CD14-positive monocyte (primary cell): ENCODE measurements at regions not wholly inside any gene's neighbourhood (a gene's known extent, or its start where the extent isn't known, plus 50 kb on each side); places are given as distances from the start of the nearest gene placed in this dataset. TPM values are rescaled to one million over a fixed set of nuclear protein-coding genes. Genes with fewer than 3 reads are reported as not detected.

Source experiments
- DNase-seq, 3 donors: peaks; one replicate each; pipeline ENCODE4 v3.0.0-alpha.2; 2011 to 2022
- H2AFZ ChIP-seq: 2 replicates; pipeline ENCODE4 v1.6.0; 2012; ENCODE audit warnings: mild to moderate bottlenecking, low read depth, low read length, inconsistent platforms; ENCODE audit not compliant: insufficient read depth, poor library complexity, severe bottlenecking
- H3K27ac ChIP-seq, 2 donors: 1 replicate in 1 of 2; 2 replicates in 1 of 2; pipeline ENCODE4 v1.5.1; 2012 to 2013; ENCODE audit warnings: low read length in 2 of 2, control low read depth in 1 of 2, inconsistent platforms in 1 of 2, low read depth in 1 of 2, mild to moderate bottlenecking in 1 of 2
- H3K27me3 ChIP-seq, 2 donors: one replicate each; pipeline versions ENCODE4 v1.6.0 to v1.6.1; 2011 to 2013; ENCODE audit warnings: low read length in 2 of 2; ENCODE audit not compliant: control insufficient read depth in 2 of 2, insufficient read depth in 2 of 2
- H3K36me3 ChIP-seq, 2 donors: replicated peaks in 1 of 2; 1 replicate in 1 of 2; 2 replicates in 1 of 2; pipeline versions ENCODE4 v1.5.1 to v1.6.1; 2012 to 2013; ENCODE audit warnings: low read length in 2 of 2, control low read depth in 1 of 2, inconsistent platforms in 1 of 2, mild to moderate bottlenecking in 1 of 2; ENCODE audit not compliant: insufficient read depth in 2 of 2, control insufficient read depth in 1 of 2
- H3K4me1 ChIP-seq, 2 donors: 1 replicate in 1 of 2; 2 replicates in 1 of 2; pipeline versions ENCODE4 v1.5.1 to v1.6.1; 2012 to 2013; ENCODE audit warnings: low read length in 2 of 2, control low read depth in 1 of 2, inconsistent platforms in 1 of 2, mild to moderate bottlenecking in 1 of 2, moderate library complexity in 1 of 2; ENCODE audit not compliant: insufficient read depth in 2 of 2, control insufficient read depth in 1 of 2
- H3K4me2 ChIP-seq: replicated peaks from 2 replicates; pipeline ENCODE3; 2012; ENCODE audit warnings: low read length, moderate library complexity, mild to moderate bottlenecking; ENCODE audit not compliant: poor library complexity, severe bottlenecking; ENCODE audit errors: extremely low read depth
- H3K4me3 ChIP-seq, 3 experiments: fragments of 200-600 bp in 1 of 3; sonication (generic) in 1 of 3; replicated peaks in 1 of 3; 1 replicate in 2 of 3; 2 replicates in 1 of 3; pipeline ENCODE4 v1.5.1; 2011 to 2013; ENCODE audit warnings: low read length in 3 of 3, mild to moderate bottlenecking in 3 of 3, control low read depth in 2 of 3, low read depth in 2 of 3, inconsistent platforms in 1 of 3, moderate library complexity in 1 of 3
- H3K79me2 ChIP-seq: 2 replicates; pipeline ENCODE4 v1.6.0; 2012; ENCODE audit warnings: mild to moderate bottlenecking, control low read depth, inconsistent platforms, low read length, moderate library complexity; ENCODE audit not compliant: insufficient read depth
- H3K9ac ChIP-seq: 2 replicates; pipeline ENCODE4 v1.6.0; 2017; ENCODE audit warnings: low read length, mild to moderate bottlenecking; ENCODE audit not compliant: insufficient read depth, poor library complexity, severe bottlenecking
- H3K9me3 ChIP-seq, 2 donors: replicated peaks in 1 of 2; 1 replicate in 1 of 2; 2 replicates in 1 of 2; pipeline versions ENCODE4 v1.5.1 to v1.6.1; 2012 to 2013; ENCODE audit warnings: low read length in 2 of 2, control low read depth in 1 of 2; ENCODE audit not compliant: control insufficient read depth in 1 of 2, insufficient read depth in 1 of 2
- H4K20me1 ChIP-seq: 2 replicates; pipeline ENCODE4 v1.6.0; 2012; ENCODE audit warnings: mild to moderate bottlenecking, low read length, control low read depth, moderate library complexity; ENCODE audit not compliant: insufficient read depth
- H3K27ac Mint-ChIP-seq, 7 donors: one replicate each; pipeline ENCODE4 v1.8.0; 2020; ENCODE audit warnings: mild to moderate bottlenecking in 7 of 7, mixed read lengths in 7 of 7, moderate library complexity in 6 of 7, inconsistent platforms in 2 of 7
- H3K27me3 Mint-ChIP-seq, 3 donors: one replicate each; pipeline ENCODE4 v1.8.0; 2021 to 2022; ENCODE audit warnings: low read depth in 3 of 3, mild to moderate bottlenecking in 3 of 3, mixed read lengths in 3 of 3, moderate library complexity in 3 of 3, inconsistent platforms in 1 of 3
- H3K36me3 Mint-ChIP-seq, 2 donors: one replicate each; pipeline ENCODE4 v1.8.0; 2020; ENCODE audit warnings: mixed read lengths in 2 of 2, inconsistent platforms in 1 of 2, mild to moderate bottlenecking in 1 of 2
- H3K4me1 Mint-ChIP-seq: one replicate; pipeline ENCODE4 v1.8.0; 2020; ENCODE audit warnings: mild to moderate bottlenecking, mixed read lengths
- H3K4me3 Mint-ChIP-seq, 2 donors: one replicate each; pipeline ENCODE4 v1.8.0; 2020; ENCODE audit warnings: mild to moderate bottlenecking in 2 of 2, mixed read lengths in 2 of 2, moderate library complexity in 1 of 2
- H3K9me3 Mint-ChIP-seq, 7 donors: one replicate each; pipeline ENCODE4 v1.8.0; 2020 to 2022; ENCODE audit warnings: mixed read lengths in 7 of 7, mild to moderate bottlenecking in 6 of 7, moderate library complexity in 6 of 7, inconsistent platforms in 2 of 7
- WGBS: methylation state at CpG from one replicate; pipeline ENCODE4 v1.1.5; 2013; ENCODE audit warnings: missing lambda C conversion rate; ENCODE audit not compliant: insufficient coverage; 5-methylcytosine and 5-hydroxymethylcytosine counted together
- intact Hi-C, 2 donors: fragments of 100-400 bp; cut with micrococcal nuclease; formaldehyde crosslinking; loops; one replicate each; pipeline versions ENCODE4 v1.15.0 to v1.15.1; 2023
- small RNA-seq: library from RNA; depleted of rRNA; stranded (forward); fragments of <200 nt; gene quantifications from one replicate; pipeline ENCODE3, GENCODE V24; 2012; ENCODE audit warnings: low read depth; ENCODE audit not compliant: insufficient read length
- TF ChIP-seq, protein P1 (sequence below): fragments of 200-600 bp; IDR thresholded peaks from one replicate; pipeline ENCODE4 v1.8.0; 2022; ENCODE audit warnings: antibody characterized with exemption, mild to moderate bottlenecking

DNA sequence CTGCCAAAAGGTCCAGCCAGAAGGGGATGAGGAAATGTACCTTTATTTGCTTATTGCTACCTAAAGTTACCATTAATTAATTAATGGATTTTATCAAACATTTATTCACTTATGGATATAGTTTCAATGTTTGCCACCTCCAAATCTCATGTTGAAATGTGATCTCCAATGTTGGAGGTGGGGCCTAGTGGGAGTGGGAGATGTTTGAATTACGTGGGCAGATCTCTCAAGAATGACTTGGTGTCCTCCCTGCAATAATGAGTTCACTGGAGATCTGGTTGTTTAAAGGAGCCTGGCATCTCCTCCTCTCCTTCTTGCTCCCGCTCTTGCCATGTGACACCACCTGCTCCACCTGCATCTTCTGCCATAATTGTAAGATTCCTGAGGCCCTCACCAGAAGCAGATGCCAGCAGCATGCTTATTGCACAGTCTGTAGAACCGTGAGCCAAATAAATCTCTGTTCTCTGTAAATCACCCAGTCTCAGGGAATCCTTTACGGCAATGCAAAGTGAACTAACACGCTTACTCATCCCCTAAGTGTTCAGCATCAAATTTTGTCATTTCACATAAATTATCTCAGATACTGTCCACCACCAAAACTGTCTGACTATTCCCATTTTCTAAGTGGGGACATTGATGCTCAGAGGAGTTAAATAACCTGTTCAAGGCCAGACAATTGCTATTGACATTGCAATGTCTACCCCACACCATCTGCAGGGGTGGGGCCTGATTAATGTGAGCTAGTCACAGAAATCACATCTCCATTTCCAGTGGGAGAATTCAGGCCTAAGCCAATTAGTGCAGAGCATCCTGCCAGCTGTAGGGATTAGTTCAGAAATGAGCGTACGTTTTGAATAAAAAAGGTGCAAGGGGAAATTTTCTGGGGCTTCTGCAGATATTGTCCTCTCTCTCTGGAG, 51.6 kb upstream of the SYN3 start:
- peaks cover 5% of the 10 kb centered on the region for H3K4me1 Mint-ChIP-seq
- H3K4me3 Mint-ChIP-seq, result no peak overlapping the region
- peaks cover 3 to 5% (median 3%) of the 10 kb centered on the region in 3 donors for H3K27me3 Mint-ChIP-seq
- Histone ChIP-seq H3K9ac (no peak overlapping the region), H3K27ac (no peak overlapping the region), H2AFZ (no peak overlapping the region), H3K36me3 (no peaks in the 10 kb centered on the region), H3K9me3 (no peaks in the 10 kb centered on the region), H4K20me1 (no peaks in the 10 kb centered on the region), H3K79me2 (no peaks in the 10 kb centered on the region), H3K27me3 (no peaks in the 10 kb centered on the region), H3K4me2 (no peak overlapping the region), H3K4me1 (no peaks in the 10 kb centered on the region), H3K4me3 (no peak overlapping the region)
- H3K9me3 Mint-ChIP-seq, result peaks cover 0 to 2% (median 0%) of the 10 kb centered on the region in 7 donors
- H3K36me3 Mint-ChIP-seq, result no peaks in the 10 kb centered on the region
- no peak for DNase-seq
- no peak overlapping the region for H3K27ac Mint-ChIP-seq
- TF ChIP-seq, protein P1, sequence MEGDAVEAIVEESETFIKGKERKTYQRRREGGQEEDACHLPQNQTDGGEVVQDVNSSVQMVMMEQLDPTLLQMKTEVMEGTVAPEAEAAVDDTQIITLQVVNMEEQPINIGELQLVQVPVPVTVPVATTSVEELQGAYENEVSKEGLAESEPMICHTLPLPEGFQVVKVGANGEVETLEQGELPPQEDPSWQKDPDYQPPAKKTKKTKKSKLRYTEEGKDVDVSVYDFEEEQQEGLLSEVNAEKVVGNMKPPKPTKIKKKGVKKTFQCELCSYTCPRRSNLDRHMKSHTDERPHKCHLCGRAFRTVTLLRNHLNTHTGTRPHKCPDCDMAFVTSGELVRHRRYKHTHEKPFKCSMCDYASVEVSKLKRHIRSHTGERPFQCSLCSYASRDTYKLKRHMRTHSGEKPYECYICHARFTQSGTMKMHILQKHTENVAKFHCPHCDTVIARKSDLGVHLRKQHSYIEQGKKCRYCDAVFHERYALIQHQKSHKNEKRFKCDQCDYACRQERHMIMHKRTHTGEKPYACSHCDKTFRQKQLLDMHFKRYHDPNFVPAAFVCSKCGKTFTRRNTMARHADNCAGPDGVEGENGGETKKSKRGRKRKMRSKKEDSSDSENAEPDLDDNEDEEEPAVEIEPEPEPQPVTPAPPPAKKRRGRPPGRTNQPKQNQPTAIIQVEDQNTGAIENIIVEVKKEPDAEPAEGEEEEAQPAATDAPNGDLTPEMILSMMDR, result no peak
- intact Hi-C loops, result no loop called here
- WGBS, result 94% methylated on average over 5 of the region's 7 CpGs

DNA sequence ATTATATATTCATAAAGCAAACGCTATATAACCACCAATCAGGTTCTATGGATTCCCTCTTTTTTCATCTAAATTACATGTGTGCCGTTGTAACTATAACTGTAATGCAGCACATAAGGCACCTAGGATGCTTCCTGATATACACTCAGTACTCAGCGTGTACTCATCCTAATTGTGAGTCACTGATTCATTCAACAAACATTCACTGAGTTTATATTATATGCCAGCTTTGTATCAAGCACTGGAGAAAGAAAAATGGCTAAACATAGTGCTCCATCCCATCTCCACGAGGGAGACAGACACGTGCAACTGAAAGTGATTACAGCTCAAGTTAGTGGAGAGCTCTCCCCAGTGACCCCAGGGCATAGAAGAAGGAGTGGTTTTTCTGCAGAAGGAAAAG, 49.9 kb upstream of the SYN3 start:
- TF ChIP-seq, protein P1, result no peak
- no peak for DNase-seq
- no peak overlapping the region for H3K27ac ChIP-seq
- H3K9me3 Mint-ChIP-seq, result peaks cover 0 to 8% (median 3%) of the 10 kb centered on the region in 7 donors
- H3K36me3 Mint-ChIP-seq, result no peaks in the 10 kb centered on the region
- intact Hi-C loops, result no loop called here
- peaks cover 5% of the 10 kb centered on the region for H3K4me1 Mint-ChIP-seq
- H3K9me3 ChIP-seq, result no peaks in the 10 kb centered on the region
- no peak overlapping the region for H3K4me3 ChIP-seq
- no peak overlapping the region for H3K4me3 Mint-ChIP-seq
- no peaks in the 10 kb centered on the region for H3K27me3 ChIP-seq
- H3K9ac ChIP-seq, result no peak overlapping the region
- H3K79me2 ChIP-seq, result no peaks in the 10 kb centered on the region
- H3K36me3 ChIP-seq, result no peaks in the 10 kb centered on the region
- H4K20me1 ChIP-seq, result no peaks in the 10 kb centered on the region
- no peak overlapping the region for H3K4me2 ChIP-seq
- H3K4me1 ChIP-seq, result no peaks in the 10 kb centered on the region
- 70% methylated on average over 3 of the region's 5 CpGs for WGBS
- no peak overlapping the region for H3K27ac Mint-ChIP-seq
- H2AFZ ChIP-seq, result no peak overlapping the region
- peaks cover 3 to 5% (median 4%) of the 10 kb centered on the region in 3 donors for H3K27me3 Mint-ChIP-seq

Small RNA genes lying in the stretch of these regions (small RNA-seq; reads per million reads assigned to genes)
- not detected for gene Z82198.3
